ENCODE measurements at regions not wholly inside any gene's neighbourhood (a gene's known extent, or its start where the extent isn't known, plus 50 kb on each side); places are given as distances from the start of the nearest gene placed in this dataset.

DNA sequence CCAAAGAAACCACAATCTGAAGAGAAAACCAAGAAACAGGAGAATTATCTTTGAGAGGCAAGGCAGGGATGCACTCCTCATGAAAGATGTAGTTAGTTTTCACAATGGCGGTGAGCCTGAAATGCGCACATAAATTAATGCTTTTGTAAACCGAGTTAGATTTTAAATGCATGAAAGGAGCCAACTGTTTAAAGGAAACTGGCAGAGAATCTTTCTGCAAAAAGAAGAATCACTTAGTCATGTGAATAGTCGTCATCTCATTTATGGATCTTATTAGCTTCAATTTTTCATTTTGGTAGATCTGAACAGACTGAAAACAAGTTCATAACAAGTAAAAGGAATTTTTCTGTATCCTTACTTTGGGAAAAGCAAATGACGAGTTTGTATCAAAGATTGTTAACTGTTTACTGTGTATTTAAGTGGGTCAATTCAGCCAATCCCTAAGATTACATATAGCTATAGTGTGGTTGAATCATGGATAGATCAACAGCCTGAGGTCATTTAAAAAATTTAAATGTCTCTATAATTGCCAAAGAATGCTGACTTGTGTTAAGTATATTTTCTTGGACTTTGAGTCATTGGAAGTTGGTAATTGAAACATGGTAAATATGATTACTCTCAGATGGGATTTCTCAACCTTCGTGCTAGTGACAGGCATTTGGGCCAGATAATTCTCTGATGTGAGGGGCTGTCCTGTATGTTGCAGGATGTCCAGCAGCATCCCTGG, 226.6 kb upstream of the KAZN start:
- no peak for TF ChIP-seq YY1 (IDR thresholded peaks at IDR 0.05; ENCODE audit: low read depth)
- TF ChIP-seq RAD21 (IDR thresholded peaks at IDR 0.05; ENCODE audit: low read depth), result no peak
- TF ChIP-seq, protein P1, sequence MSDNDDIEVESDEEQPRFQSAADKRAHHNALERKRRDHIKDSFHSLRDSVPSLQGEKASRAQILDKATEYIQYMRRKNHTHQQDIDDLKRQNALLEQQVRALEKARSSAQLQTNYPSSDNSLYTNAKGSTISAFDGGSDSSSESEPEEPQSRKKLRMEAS (IDR thresholded peaks at IDR 0.05), result no peak
- no peak for TF ChIP-seq CEBPB (IDR thresholded peaks at IDR 0.05)
- TF ChIP-seq TAF1 (IDR thresholded peaks at IDR 0.05; ENCODE audit: low read depth), result no peak
- TF ChIP-seq, protein P2, sequence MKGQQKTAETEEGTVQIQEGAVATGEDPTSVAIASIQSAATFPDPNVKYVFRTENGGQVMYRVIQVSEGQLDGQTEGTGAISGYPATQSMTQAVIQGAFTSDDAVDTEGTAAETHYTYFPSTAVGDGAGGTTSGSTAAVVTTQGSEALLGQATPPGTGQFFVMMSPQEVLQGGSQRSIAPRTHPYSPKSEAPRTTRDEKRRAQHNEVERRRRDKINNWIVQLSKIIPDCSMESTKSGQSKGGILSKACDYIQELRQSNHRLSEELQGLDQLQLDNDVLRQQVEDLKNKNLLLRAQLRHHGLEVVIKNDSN (IDR thresholded peaks at IDR 0.05), result no peak
- no peak for TF ChIP-seq FOXM1 (IDR thresholded peaks at IDR 0.05; ENCODE audit: borderline replicate concordance, low read depth)
- TF ChIP-seq EP300 (IDR thresholded peaks at IDR 0.05; ENCODE audit: borderline replicate concordance), result no peak
- TF ChIP-seq TCF12 (IDR thresholded peaks at IDR 0.05; ENCODE audit: low read depth), result no peak
- TF ChIP-seq EGR1 (IDR thresholded peaks at IDR 0.05), result no peak
- TF ChIP-seq TEAD4 (IDR thresholded peaks at IDR 0.05), result no peak
- TF ChIP-seq ZBTB7A (IDR thresholded peaks at IDR 0.05; ENCODE audit: low read depth), result no peak
- TF ChIP-seq NFIC (IDR thresholded peaks at IDR 0.05), result no peak
